SK-N-SH (cell line): ENCODE measurements at regions not wholly inside any gene's neighbourhood (a gene's known extent, or its start where the extent isn't known, plus 50 kb on each side); places are given as distances from the start of the nearest gene placed in this dataset.
A peak's percentile ranks its signal among the peaks of the same experiment; 100 is the strongest.

ENCODE experiments used
- CTCF ChIA-PET: fragments of 300-600, 350-600 bp; formaldehyde crosslinking; extraction: SDS; loops from one replicate; lab custom pipeline; 2021; lab: Yijun Ruan, JAX
- POLR2A ChIA-PET: fragments of 350-600 bp; sonication (Branson Sonifier 250); formaldehyde crosslinking; extraction: SDS; loops from one replicate; lab custom pipeline; 2020; ENCODE audit warnings: antibody characterized with exemption, inconsistent platforms; lab: Yijun Ruan, JAX
- DNase-seq: peaks from one replicate; pipeline ENCODE4 v3.0.0; 2012
- H2AFZ ChIP-seq: fragments of 200-600 bp; sonication (generic); 2 replicates; pipeline ENCODE4 v1.8.1; 2016; ENCODE audit warnings: antibody characterized with exemption, mild to moderate bottlenecking, low read depth
- H3F3A ChIP-seq: fragments of 200-600 bp; sonication (generic); replicated peaks from 2 replicates; pipeline ENCODE3; 2016; ENCODE audit warnings: antibody characterized with exemption, mild to moderate bottlenecking; ENCODE audit not compliant: insufficient read depth
- H3K27ac ChIP-seq, 2 experiments: fragments of 200-500 bp in 1 of 2; fragments of 200-600 bp in 1 of 2; sonication (Bioruptor generic) in 1 of 2; sonication (generic), shearing (Covaris generic) in 1 of 2; 2 replicates each; pipeline versions ENCODE4 v1.5.1 to v1.6.1; 2014 to 2016; ENCODE audit warnings: low read depth in 2 of 2, inconsistent platforms in 1 of 2, low read length in 1 of 2, mild to moderate bottlenecking in 1 of 2, mixed read lengths in 1 of 2
- H3K27me3 ChIP-seq: fragments of 200-600 bp; sonication (generic), shearing (Covaris generic); 2 replicates; pipeline ENCODE4 v1.6.1; 2016; ENCODE audit warnings: mixed run types; ENCODE audit not compliant: insufficient read depth
- H3K36me3 ChIP-seq, 2 experiments: fragments of 200-500 bp in 1 of 2; fragments of 200-600 bp in 1 of 2; sonication (Bioruptor generic) in 1 of 2; sonication (generic) in 1 of 2; replicated peaks in 1 of 2; 2 replicates each; pipeline versions ENCODE3 to v1.5.1; 2014 to 2016; ENCODE audit warnings: low read length in 1 of 2, mild to moderate bottlenecking in 1 of 2; ENCODE audit not compliant: insufficient read depth in 2 of 2, control insufficient read depth in 1 of 2
- H3K4me1 ChIP-seq, 2 experiments: fragments of 200-500 bp in 1 of 2; fragments of 200-600 bp in 1 of 2; sonication (Bioruptor generic) in 1 of 2; sonication (generic), shearing (Covaris generic) in 1 of 2; 2 replicates each; pipeline versions ENCODE4 v1.5.1 to v1.6.1; 2014 to 2016; ENCODE audit warnings: low read depth in 1 of 2, low read length in 1 of 2, mixed run types in 1 of 2; ENCODE audit not compliant: insufficient read depth in 2 of 2, control insufficient read depth in 1 of 2
- H3K4me2 ChIP-seq: fragments of 200-600 bp; sonication (generic), shearing (Covaris generic); 2 replicates; pipeline ENCODE4 v1.6.1; 2017; ENCODE audit warnings: mixed run types
- H3K4me3 ChIP-seq, 2 experiments: fragments of 200-500 bp in 1 of 2; fragments of 200-600 bp in 1 of 2; sonication (Bioruptor generic) in 1 of 2; sonication (generic), shearing (Covaris generic) in 1 of 2; 2 replicates each; pipeline versions ENCODE4 v1.5.1 to v1.8.1; 2014 to 2016; ENCODE audit warnings: low read depth in 2 of 2, inconsistent platforms in 1 of 2, low read length in 1 of 2, mild to moderate bottlenecking in 1 of 2, mixed read lengths in 1 of 2, moderate library complexity in 1 of 2
- H3K79me2 ChIP-seq: fragments of 200-600 bp; sonication (generic); 2 replicates; pipeline ENCODE4 v1.8.1; 2017; ENCODE audit warnings: mild to moderate bottlenecking; ENCODE audit not compliant: insufficient read depth
- H3K9ac ChIP-seq: fragments of 200-600 bp; sonication (generic); 2 replicates; pipeline ENCODE4 v1.6.1; 2017; ENCODE audit warnings: mixed run types
- H3K9me2 ChIP-seq: fragments of 200-600 bp; sonication (generic); 2 replicates; pipeline ENCODE4 v1.6.1; 2017; ENCODE audit warnings: mixed run types
- H3K9me3 ChIP-seq: fragments of 200-600 bp; sonication (generic); 2 replicates; pipeline ENCODE4 v1.6.1; 2017; ENCODE audit warnings: mixed run types, mild to moderate bottlenecking, moderate library complexity
- H4K20me1 ChIP-seq: fragments of 200-600 bp; sonication (generic); 2 replicates; pipeline ENCODE4 v1.6.1; 2017; ENCODE audit warnings: mild to moderate bottlenecking, mixed run types; ENCODE audit not compliant: insufficient read depth
- CHD2 ChIP-seq: fragments of 150-350 bp; IDR thresholded peaks from 2 replicates; pipeline ENCODE4 v1.6.1; 2018; ENCODE audit warnings: low read length; ENCODE audit not compliant: partially characterized antibody
- CTCF ChIP-seq: fragments of 200-600 bp; sonication (generic); IDR thresholded peaks from 2 replicates; pipeline ENCODE4 v1.6.1; 2017; ENCODE audit warnings: antibody characterized with exemption, mild to moderate bottlenecking, moderate library complexity
- ELF1 ChIP-seq: IDR thresholded peaks from 2 replicates; pipeline ENCODE4 v1.4.0; 2012
- EP300 ChIP-seq, 2 experiments: IDR thresholded peaks; 2 replicates each; pipeline versions ENCODE4 v1.4.0 to v1.6.1; 2012; ENCODE audit warnings: borderline replicate concordance in 1 of 2, low read depth in 1 of 2, low read length in 1 of 2
- EZH2phosphoT487 ChIP-seq: fragments of 200-600 bp; sonication (generic); IDR thresholded peaks from 2 replicates; pipeline ENCODE4 v1.6.1; 2017; ENCODE audit warnings: low read depth, mixed run types, mild to moderate bottlenecking, antibody characterized with exemption, moderate library complexity, borderline replicate concordance
- FOXJ3 ChIP-seq: sonication (generic); formaldehyde crosslinking; IDR thresholded peaks from 2 replicates; pipeline ENCODE4 v1.5.1; 2020; ENCODE audit warnings: mild to moderate bottlenecking, missing genetic modification reagents
- GATA2 ChIP-seq: sonication (generic); formaldehyde crosslinking; IDR thresholded peaks from 2 replicates; pipeline ENCODE4 v1.5.0; 2020; ENCODE audit warnings: mild to moderate bottlenecking, missing genetic modification reagents
- IRF3 ChIP-seq: fragments of 150-350 bp; IDR thresholded peaks from 2 replicates; pipeline ENCODE4 v1.6.1; 2016; ENCODE audit warnings: mild to moderate bottlenecking, low read depth, low read length
- MXI1 ChIP-seq: IDR thresholded peaks from 2 replicates; pipeline ENCODE4 v1.6.1; 2012; ENCODE audit warnings: mild to moderate bottlenecking, low read depth, low read length, improper control_type of control experiment
- NRF1 ChIP-seq: IDR thresholded peaks from 2 replicates; pipeline ENCODE4 v1.6.1; 2012; ENCODE audit warnings: low read depth, mild to moderate bottlenecking, low read length
- RAD21 ChIP-seq: IDR thresholded peaks from 2 replicates; pipeline ENCODE4 v1.6.1; 2012; ENCODE audit warnings: mild to moderate bottlenecking, low read length
- RFX5 ChIP-seq: IDR thresholded peaks from 2 replicates; pipeline ENCODE4 v1.6.1; 2012; ENCODE audit warnings: mild to moderate bottlenecking, improper control_type of control experiment, low read length
- TCF12 ChIP-seq: IDR thresholded peaks from 2 replicates; pipeline ENCODE4 v1.4.0; 2012
- TEAD4 ChIP-seq: IDR thresholded peaks from 2 replicates; pipeline ENCODE4 v1.4.0; 2012; ENCODE audit warnings: mild to moderate bottlenecking, borderline replicate concordance; ENCODE audit not compliant: insufficient read depth
- ZBTB33 ChIP-seq: IDR thresholded peaks from 2 replicates; pipeline ENCODE4 v1.4.0; 2012; ENCODE audit warnings: low read depth, borderline replicate concordance
- WGBS: methylation state at CpG from one replicate; pipeline ENCODE4 v1.1.6; 2017; ENCODE audit warnings: low lambda C conversion rate; 5-methylcytosine and 5-hydroxymethylcytosine counted together

GRCh38 chr7:136551618-136552017, 316.8 kb upstream of the CHRM2 start:
- ChIA-PET CTCF (interaction anchor here (1.3 kb wide), 1 partner anchor 44 kb away, joined by 3 read pairs; no protein-coding TSS in a partner anchor), POLR2A (no interaction called here)
- Histone ChIP-seq H3K4me3 (no peak overlapping the region), H3K79me2 (no peaks in the 10 kb centered on the region), H3K27ac (no peak overlapping the region), H3K4me1 (peaks cover 0 to 15% of the 10 kb centered on the region in 2 experiments; a peak in 2 of 4 replicates), H3K9me2 (no peaks in the 10 kb centered on the region), H4K20me1 (no peaks in the 10 kb centered on the region), H3K36me3 (no peaks in the 10 kb centered on the region), H3K9me3 (peaks cover 6% of the 10 kb centered on the region), H3K27me3 (no peaks in the 10 kb centered on the region), H3F3A (no peaks in the 10 kb centered on the region), H2AFZ (no peak overlapping the region), H3K9ac (no peak overlapping the region), H3K4me2 (no peak overlapping the region)
- DNase-seq = no peak
- WGBS = 18% methylated on average over 1 of the region's 1 CpG
- TF ChIP-seq CTCF (no peak), EP300 (IDR thresholded peaks at IDR 0.05; ENCODE audit: borderline replicate concordance in 1 of 2, low read depth in 1 of 2, low read length in 1 of 2) (peak in 1 of 2 experiments; percentile 44; a peak in 1 of 4 replicates), GATA2 (peak; percentile 30; the same call in 1 of the 2 replicates)

GRCh38 chr7:136549756-136550155, 318.7 kb upstream of the CHRM2 start:
- Histone ChIP-seq H3K9me2 (no peaks in the 10 kb centered on the region), H3K9ac (no peak overlapping the region), H3K4me2 (no peak overlapping the region), H3K36me3 (no peaks in the 10 kb centered on the region), H3K4me1 (no peaks in the 10 kb centered on the region; a peak in 1 of 4 replicates), H3K79me2 (no peaks in the 10 kb centered on the region), H4K20me1 (no peaks in the 10 kb centered on the region), H3K27me3 (no peaks in the 10 kb centered on the region), H3K9me3 (peaks cover 8% of the 10 kb centered on the region), H3K27ac (no peak overlapping the region), H3F3A (no peaks in the 10 kb centered on the region), H2AFZ (no peak overlapping the region), H3K4me3 (no peak overlapping the region)
- TF ChIP-seq RFX5 (no peak), ZBTB33 (no peak), ELF1 (no peak), NRF1 (no peak), IRF3 (no peak), MXI1 (no peak), TEAD4 (no peak), FOXJ3 (CRISPR knock-in tag) (no peak), RAD21 (no peak), TCF12 (no peak), EP300 (IDR thresholded peaks at IDR 0.05; ENCODE audit: borderline replicate concordance in 1 of 2, low read depth in 1 of 2, low read length in 1 of 2) (no peak), CHD2 (no peak), EZH2phosphoT487 (no peak)
- 9% methylated on average over 1 of the region's 1 CpG for WGBS
- DNase-seq = no peak
- POLR2A ChIA-PET = no interaction called here
- CTCF ChIA-PET = no interaction called here
